Colonic mucosa (tissue), 4 donors: ENCODE measurements at regions not wholly inside any gene's neighbourhood (a gene's known extent, or its start where the extent isn't known, plus 50 kb on each side); places are given as distances from the start of the nearest gene placed in this dataset.

Experiments
- DNase-seq: peaks from one replicate; pipeline ENCODE4 v3.0.0-alpha.2; 2020
- H3K27ac ChIP-seq: fragments of 200-600 bp; one replicate; pipeline ENCODE4 v1.8.0; 2021
- H3K27me3 ChIP-seq: fragments of 200-600 bp; one replicate; pipeline ENCODE4 v1.8.0; 2021
- H3K36me3 ChIP-seq: fragments of 200-600 bp; one replicate; pipeline ENCODE4 v1.8.0; 2021
- H3K4me1 ChIP-seq: fragments of 200-600 bp; one replicate; pipeline ENCODE4 v1.8.0; 2021; ENCODE audit warnings: mild to moderate bottlenecking
- H3K4me3 ChIP-seq: fragments of 200-600 bp; one replicate; pipeline ENCODE4 v1.8.0; 2021
- H3K9ac ChIP-seq, 2 donors: one replicate each; pipeline ENCODE4 v1.7.0; 2013; ENCODE audit warnings: control low read depth in 2 of 2, low read depth in 2 of 2, low read length in 2 of 2
- H3K9me3 ChIP-seq: fragments of 200-600 bp; one replicate; pipeline ENCODE4 v1.8.0; 2021
- intact Hi-C: fragments of 100-400 bp; cut with DNase I; formaldehyde crosslinking; loops from one replicate; pipeline ENCODE4 v1.14.1; 2022
- TF ChIP-seq, protein P1 (sequence below): fragments of 200-600 bp; IDR thresholded peaks from one replicate; pipeline ENCODE4 v1.8.0; 2022; ENCODE audit warnings: antibody characterized with exemption, mild to moderate bottlenecking
- donor health status: healthy.
- donor health status: DM: no; HTN: no; CAD: no.
- donor health status: DM: no; HTN: no; CAD: no.

DNA sequence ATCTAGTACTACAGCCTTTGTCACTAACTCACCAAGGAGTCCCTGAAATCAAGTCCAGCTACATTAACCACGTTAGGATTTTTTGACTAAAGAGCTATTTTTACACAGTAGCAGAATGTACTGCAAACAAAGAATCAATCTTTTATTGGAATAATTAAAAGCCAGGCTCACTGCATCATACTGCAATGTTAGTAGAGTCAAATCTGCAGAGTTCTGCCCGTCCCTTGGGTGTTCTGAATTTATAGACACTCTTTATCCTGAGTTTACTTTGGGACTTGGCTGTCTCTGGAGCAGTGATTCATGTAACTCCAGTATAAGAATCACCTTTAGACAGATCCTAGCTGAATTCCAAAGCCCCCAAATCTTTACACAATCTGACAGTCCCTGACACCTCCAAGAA is 127.9 kb upstream of the THSD7B start:
- no peak overlapping the region for H3K9ac ChIP-seq
- TF ChIP-seq, protein P1, sequence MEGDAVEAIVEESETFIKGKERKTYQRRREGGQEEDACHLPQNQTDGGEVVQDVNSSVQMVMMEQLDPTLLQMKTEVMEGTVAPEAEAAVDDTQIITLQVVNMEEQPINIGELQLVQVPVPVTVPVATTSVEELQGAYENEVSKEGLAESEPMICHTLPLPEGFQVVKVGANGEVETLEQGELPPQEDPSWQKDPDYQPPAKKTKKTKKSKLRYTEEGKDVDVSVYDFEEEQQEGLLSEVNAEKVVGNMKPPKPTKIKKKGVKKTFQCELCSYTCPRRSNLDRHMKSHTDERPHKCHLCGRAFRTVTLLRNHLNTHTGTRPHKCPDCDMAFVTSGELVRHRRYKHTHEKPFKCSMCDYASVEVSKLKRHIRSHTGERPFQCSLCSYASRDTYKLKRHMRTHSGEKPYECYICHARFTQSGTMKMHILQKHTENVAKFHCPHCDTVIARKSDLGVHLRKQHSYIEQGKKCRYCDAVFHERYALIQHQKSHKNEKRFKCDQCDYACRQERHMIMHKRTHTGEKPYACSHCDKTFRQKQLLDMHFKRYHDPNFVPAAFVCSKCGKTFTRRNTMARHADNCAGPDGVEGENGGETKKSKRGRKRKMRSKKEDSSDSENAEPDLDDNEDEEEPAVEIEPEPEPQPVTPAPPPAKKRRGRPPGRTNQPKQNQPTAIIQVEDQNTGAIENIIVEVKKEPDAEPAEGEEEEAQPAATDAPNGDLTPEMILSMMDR = no peak
- H3K36me3 ChIP-seq = no peaks in the 10 kb centered on the region
- no peaks in the 10 kb centered on the region for H3K4me1 ChIP-seq
- no peaks in the 10 kb centered on the region for H3K27me3 ChIP-seq
- H3K9me3 ChIP-seq = no peaks in the 10 kb centered on the region
- no peak overlapping the region for H3K27ac ChIP-seq
- no peak overlapping the region for H3K4me3 ChIP-seq
- DNase-seq = no peak
- intact Hi-C loops = no loop called here

GRCh38 chr2:136628490-136628889 is 136.9 kb upstream of the THSD7B start:
- no peak overlapping the region for H3K4me3 ChIP-seq
- no peak for DNase-seq
- H3K36me3 ChIP-seq = no peaks in the 10 kb centered on the region
- no peak overlapping the region for H3K27ac ChIP-seq
- no peaks in the 10 kb centered on the region for H3K27me3 ChIP-seq
- H3K4me1 ChIP-seq = no peaks in the 10 kb centered on the region
- no peak overlapping the region for H3K9ac ChIP-seq
- intact Hi-C loops = no loop called here
- TF ChIP-seq, protein P1 = no peak
- no peaks in the 10 kb centered on the region for H3K9me3 ChIP-seq

GRCh38 chr2:136613096-136613495 is 152.2 kb upstream of the THSD7B start:
- Histone ChIP-seq H3K27me3 (no peaks in the 10 kb centered on the region), H3K4me3 (no peak overlapping the region), H3K9ac (no peak overlapping the region), H3K9me3 (no peaks in the 10 kb centered on the region), H3K36me3 (no peaks in the 10 kb centered on the region), H3K4me1 (no peaks in the 10 kb centered on the region), H3K27ac (no peak overlapping the region)
- no peak for DNase-seq
- TF ChIP-seq, protein P1 = no peak
- intact Hi-C loops = no loop called here

GRCh38 chr2:136612079-136612478 is 153.3 kb upstream of the THSD7B start:
- H3K27me3 ChIP-seq = no peaks in the 10 kb centered on the region
- no peak overlapping the region for H3K4me3 ChIP-seq
- H3K4me1 ChIP-seq = no peaks in the 10 kb centered on the region
- H3K27ac ChIP-seq = no peak overlapping the region
- TF ChIP-seq, protein P1 = no peak
- no peaks in the 10 kb centered on the region for H3K9me3 ChIP-seq
- H3K9ac ChIP-seq = no peak overlapping the region
- no peaks in the 10 kb centered on the region for H3K36me3 ChIP-seq
- intact Hi-C loops = no loop called here
- DNase-seq = no peak

- Histone ChIP-seq H3K4me1 (no peaks in the 10 kb centered on the region), H3K9me3 (no peaks in the 10 kb centered on the region), H3K36me3 (no peaks in the 10 kb centered on the region), H3K27me3 (no peaks in the 10 kb centered on the region), H3K4me3 (no peak overlapping the region), H3K9ac (no peak overlapping the region), H3K27ac (no peak overlapping the region)
- intact Hi-C loops = no loop called here
- DNase-seq = no peak
- TF ChIP-seq, protein P1 = no peak
Observed at GRCh38 chr2:136611451-136611850, 153.9 kb upstream of the THSD7B start.
